ENCODE measurements at regions not wholly inside any gene's neighbourhood (a gene's known extent, or its start where the extent isn't known, plus 50 kb on each side); places are given as distances from the start of the nearest gene placed in this dataset.

DNA sequence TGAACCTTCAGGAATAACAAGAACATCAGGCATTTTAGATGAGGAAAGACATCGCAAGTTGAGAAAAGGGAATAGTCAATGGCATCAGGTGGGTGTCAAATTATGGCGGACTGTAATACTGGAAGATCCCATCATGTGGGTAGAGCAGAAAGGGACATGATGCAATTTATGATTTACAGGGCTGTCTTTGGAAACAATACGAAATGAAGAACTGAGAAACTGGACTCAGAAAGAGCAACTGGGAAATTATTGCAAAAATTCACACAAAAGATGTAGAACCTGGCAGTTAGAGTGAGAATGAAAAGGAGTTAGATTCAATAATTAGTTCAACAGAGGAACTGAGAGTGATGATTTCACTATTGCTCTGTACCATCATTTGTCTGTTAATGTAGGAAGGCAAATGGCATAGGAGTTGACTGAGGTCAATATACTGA lies 1635.0 kb upstream of the ACVR2A start:
- DNase-seq (ENCODE audit: low read depth, low spot score): no peak

DNA sequence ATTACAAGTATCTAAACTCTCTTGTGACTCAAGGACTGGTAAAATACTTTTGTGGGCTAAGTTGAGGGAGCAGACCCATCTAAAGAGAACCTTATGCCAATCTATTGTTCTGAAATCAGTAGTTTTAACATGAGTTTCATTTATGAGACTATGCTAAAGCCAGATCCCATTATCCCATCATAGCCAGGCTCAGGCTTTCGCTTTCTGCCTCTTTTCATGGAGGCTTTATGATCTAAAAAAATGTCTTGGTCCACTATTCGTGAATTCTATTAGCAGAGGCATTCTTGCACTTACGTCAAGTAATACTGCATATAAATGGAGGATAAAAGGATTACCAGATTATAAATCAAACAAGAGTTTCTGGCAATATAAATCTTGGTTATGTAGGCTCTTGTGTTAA lies 1636.9 kb upstream of the ACVR2A start:
- DNase-seq (ENCODE audit: low read depth, low spot score): no peak

DNA sequence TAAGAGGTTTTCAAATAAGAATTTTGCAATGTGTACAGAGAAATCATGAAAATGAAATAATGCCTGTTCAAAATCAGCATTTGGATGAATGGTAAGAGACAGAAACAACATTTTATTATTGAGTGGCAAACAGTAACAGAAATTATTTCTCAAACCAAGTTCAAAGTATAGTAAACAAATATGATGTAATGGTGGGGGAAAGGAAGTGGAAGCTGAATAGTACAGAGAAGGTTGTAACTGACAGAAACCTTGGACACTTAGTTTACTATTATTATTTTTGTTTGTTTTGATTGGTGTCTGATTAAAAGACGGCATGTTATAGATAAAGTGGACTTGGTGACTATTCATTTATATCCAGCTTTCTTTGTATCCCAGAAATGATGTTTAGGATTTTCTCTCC lies 1637.4 kb upstream of the ACVR2A start:
- no peak for DNase-seq (ENCODE audit: low read depth, low spot score)

DNA sequence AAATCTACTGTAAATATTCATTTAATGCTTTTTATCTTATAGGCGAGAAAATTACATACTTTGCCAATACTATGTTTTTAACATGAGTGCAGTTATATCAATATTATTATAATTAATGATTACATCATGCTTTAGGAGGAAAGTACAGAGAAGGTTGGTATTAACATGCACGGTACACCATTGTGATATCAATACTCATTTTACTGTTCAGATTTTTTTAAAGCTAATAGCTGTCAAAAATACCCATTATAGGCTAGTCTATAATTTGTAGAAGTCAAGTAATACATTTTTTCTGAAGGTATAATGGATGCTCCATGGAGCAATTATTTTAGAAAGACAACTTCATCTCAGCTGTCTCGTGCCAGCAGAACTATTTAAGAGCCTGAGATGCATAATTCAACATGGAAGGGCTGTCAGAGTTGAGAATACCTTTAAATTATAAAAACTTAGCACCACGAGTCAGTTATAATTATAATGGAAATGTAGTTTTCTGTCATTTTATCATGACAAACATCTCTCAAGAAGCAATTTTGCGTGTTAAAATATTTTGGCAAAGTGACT lies 1641.7 kb upstream of the ACVR2A start:
- no peak for DNase-seq (ENCODE audit: low read depth, low spot score)

DNA sequence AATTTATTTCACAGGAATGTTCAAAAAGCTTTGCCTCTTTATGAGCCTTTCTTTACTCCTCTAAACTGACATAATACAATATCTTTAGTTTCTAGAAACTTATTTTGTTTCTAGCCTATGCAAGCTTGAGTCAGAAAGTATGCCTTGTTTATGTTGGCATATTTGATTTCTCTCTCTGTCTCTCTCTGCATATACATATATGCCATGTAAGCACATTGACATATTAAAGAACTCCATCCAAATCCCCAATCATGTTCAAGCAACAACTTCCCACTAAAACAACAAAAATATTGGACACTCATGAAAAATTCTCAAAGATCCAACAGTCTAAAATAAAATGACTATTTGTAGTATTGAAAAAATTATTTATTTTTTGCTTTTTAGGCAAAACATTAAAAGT lies 1651.2 kb upstream of the ACVR2A start:
- DNase-seq (ENCODE audit: low read depth, low spot score): no peak

DNA sequence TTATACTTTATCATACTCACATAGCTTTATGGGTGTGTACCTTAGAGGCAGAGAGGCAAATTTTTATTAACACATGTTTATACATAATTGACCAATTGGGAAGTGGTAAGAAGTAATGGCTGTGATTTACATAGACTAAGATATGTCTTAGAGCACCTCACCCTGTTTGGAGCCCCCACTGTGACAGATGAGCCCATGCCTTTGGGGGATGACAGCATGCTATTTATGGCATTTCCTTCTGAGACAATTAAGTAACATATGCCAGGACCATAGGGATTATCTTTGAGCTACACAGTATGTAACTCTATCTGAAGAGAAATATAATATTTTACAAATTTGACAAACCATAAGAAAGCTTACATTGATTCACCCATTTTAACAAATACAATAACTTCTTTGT lies 1655.3 kb upstream of the ACVR2A start:
- DNase-seq (ENCODE audit: low read depth, low spot score): no peak

DNA sequence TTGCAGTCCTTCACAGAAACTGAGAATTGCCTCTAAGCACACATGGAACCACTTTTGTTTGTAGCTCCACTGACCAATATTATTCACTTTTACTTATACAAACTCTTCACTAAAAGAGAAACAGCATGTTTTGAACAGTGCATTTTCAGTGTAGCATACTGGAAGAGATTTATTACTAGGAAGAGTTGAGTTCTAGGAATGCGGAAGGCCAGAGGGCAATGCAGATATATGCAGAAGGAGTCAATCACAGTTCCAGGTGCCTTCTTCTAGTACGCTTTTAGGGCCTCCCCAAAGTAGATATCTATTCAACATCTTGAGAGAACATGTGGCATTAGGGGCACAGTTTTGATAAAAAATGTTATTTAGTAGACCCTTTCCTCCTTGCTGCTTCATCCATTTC lies 1654.0 kb upstream of the ZEB2 start:
- no peak for DNase-seq (ENCODE audit: low read depth, low spot score)

DNA sequence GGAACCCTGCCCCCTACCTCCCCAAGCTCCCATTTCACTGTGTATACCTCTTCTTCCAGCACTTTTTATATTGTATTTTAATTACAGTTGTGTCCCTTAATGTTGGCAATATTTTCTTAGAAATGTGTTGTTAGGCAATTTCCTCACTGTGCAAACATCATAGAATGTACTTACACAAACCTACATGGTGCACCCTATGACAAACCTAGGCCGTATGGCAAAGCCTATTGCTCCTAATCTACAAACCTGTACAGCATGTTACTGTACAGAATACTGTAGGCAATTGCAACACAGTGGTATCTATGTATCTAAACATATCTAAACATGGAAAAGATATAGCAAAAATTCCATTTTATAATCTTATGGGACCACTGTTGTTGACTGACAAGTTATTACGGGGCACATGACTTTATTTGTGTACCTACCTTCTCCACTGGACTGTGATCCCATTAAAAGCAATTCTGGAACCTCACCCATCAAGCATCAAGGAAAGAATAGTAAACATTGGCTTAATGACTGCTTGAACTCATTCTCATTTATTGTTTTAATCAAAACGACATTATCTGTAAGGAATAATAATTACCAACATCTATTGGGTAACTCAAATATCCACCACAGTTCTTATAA lies 1641.5 kb upstream of the ZEB2 start:
- no peak for DNase-seq (ENCODE audit: low read depth, low spot score)

DNA sequence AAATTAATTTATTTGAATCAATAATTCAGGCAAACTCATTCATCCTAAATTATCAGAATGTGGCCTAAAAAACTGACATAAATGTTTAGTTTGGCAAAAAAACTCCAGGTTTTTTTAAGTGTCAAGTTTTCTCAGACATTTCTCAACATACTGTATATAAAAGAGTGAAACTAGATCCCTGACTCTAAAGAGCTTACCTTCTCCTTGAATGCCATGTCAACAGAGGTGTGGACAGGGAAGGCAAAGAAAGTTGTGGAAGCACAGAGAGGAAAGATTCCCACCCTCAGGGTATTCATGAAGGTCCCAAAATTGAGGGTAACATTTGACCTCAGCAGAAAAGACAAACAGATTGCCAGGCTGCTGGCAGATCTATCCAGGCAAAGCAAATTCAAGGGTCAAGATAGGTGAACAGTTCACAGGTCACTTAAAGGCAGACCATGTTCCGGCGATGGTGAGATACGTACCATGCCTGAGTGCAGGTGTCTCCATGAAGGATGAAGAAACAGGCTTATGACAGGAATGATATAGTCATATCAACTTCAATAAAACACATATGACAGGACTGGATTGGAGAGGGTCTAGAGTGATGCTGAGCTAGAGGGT lies 1638.3 kb upstream of the ZEB2 start:
- DNase-seq (ENCODE audit: low read depth, low spot score): no peak

DNA sequence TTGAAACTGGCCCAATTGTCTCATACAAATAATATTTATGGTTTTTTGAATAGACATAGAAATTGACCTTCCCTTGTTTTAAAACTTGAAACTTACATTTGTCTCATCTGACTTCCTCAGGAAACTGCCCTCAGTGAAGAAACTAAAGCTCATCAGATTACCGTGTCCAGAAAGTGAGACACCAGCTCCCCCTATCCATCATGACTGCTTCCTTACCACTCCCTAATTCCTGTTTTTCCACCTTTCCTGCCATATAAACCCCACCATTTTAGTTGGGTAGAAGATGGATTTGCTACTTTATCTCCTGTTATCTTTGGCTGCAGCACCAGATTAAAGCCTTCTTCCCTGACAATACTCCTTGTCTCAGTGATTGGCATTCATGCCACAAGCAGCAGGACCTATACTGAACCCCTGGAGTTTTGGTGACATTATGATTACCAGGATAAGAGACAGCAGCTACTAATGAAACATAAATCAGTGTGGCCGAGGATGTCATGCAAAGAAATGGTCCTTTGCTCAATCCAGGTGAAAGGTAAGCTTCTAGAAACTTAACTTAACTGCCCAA lies 1627.6 kb upstream of the ZEB2 start:
- DNase-seq (ENCODE audit: low read depth, low spot score): no peak

DNA sequence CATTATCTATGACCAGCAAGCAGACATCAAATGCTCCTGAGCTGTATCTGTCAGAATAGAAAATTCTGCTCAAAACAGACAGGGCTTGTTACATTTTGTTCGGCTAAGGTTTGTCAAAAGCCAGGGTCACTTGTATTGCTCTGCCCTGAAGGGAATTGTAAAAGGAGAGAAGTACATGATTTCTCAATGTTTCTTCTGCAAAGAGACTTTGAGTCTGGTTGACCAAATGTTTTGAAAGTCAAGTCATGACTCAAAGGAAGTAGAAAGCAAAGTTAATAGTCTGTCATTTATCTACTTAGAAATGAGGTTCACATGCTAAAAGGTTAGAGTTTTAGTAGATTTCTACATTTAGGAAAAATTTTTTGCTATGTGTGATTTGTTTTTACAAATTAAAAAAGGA lies 1624.1 kb upstream of the ZEB2 start:
- DNase-seq (ENCODE audit: low read depth, low spot score): no peak

DNA sequence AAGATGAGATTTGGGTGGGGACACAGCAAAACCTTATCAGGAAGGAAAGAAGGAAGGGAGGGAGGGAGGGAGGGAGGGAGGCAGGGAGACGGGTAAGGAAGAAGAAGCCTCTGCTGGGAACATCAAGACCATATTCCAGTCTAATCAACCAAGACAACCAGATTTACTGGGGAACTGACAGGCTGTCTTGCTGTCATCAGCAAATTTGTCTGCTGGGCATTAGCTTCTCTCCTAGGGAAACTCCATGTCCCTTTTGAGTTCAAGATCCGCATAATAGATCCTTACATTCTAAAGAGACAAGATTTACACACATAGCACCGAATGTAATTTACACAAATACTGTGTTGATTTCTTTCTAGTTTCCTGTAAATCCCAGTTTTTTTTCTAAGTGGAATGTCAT lies 1618.9 kb upstream of the ZEB2 start:
- DNase-seq (ENCODE audit: low read depth, low spot score): no peak

DNA sequence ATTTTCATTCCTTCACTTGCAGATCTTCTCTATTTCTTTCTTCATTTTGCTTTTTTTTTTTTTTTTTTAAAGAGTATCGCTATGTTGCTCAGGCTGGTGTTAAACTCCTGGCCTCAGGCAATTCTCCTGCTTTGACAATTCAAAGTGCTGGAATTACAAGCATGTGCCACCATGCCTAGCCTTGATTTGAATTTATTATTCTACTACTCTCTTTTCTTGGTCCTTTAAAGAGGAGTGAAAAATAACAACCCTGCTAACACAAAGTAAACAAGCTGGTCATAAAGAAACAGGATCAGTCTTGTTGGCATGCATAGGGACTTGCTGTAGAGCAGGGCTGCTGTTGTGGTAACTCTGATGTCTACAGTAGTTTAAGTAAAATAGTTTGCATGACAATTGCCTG lies 1615.3 kb upstream of the ZEB2 start:
- no peak for DNase-seq (ENCODE audit: low read depth, low spot score)

DNA sequence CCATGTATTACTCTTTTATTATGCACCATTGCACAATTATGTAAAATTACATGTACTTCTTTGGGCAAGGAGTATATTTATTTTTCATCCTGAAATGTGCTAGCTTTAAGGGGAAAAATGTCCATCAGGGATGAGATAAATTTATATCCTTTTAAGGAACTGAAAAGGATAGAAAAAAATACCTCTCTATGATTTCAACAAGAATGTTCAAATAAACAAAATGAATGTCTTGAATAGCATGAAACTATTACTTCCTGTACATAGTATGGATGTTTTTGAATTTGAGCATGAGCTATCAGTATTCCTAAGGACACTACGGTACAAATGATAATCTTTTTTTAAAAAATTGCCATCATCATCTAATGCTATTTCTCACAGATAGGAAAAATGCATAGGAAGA lies 1611.9 kb upstream of the ZEB2 start:
- DNase-seq (ENCODE audit: low read depth, low spot score): no peak

DNA sequence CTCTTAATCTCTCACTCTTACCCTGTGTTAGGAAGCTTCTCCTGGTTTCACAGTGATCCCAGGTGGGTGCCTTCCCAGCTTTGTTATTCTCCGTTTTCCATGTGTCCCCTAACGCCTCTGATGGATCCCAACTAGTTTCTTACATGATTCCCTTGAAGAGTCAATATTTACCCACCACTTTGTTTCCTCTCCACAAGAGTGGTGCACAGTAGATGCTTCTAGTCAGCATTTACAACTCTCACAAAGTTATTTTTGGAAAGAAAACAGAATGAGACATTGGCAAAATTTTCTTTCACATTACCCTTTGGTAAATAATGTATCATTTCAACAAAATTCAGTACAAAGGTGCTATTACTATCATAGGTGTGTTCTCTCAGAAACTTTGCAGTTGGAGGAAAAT lies 1611.1 kb upstream of the ZEB2 start:
- no peak for DNase-seq (ENCODE audit: low read depth, low spot score)

DNA sequence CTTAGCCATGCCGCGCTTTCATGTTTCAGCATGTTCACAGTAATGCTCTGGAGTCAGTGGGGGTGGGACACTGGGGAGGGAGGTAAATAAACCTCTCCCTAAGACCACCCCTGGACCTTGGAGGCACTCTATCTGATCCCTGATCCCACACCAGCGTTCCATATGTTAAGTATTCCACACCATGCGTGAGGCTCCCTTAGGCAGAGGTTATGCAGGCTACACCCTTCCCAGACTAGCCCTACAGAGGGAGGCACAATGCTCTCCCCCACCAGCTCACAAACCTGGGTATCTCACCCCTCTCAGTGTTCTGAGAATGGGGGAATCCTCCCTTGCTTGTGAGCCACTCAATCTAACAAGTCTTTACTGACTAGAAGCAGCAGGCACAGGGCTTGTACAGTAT lies 1610.4 kb upstream of the ZEB2 start:
- no peak for DNase-seq (ENCODE audit: low read depth, low spot score)

DNA sequence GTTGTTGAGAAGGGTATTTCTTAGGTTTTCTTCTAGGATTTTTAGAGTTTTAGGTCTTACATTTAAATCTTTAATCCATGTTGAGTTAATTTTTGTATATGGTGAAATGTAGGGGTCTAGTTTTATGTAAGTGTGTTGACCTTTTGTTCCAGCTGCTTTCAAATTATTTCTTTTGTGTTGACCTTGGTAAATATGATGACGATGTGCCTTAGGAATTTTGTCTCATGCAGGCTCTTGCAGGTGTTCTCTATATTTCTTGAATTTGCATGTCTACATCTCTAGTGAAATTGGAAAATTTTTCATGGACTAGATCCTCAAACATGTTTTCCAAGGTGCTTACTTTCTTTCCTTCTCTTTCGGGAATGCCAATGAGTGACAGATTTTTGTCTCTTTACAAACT lies 1609.3 kb upstream of the ZEB2 start:
- DNase-seq (ENCODE audit: low read depth, low spot score): no peak

DNA sequence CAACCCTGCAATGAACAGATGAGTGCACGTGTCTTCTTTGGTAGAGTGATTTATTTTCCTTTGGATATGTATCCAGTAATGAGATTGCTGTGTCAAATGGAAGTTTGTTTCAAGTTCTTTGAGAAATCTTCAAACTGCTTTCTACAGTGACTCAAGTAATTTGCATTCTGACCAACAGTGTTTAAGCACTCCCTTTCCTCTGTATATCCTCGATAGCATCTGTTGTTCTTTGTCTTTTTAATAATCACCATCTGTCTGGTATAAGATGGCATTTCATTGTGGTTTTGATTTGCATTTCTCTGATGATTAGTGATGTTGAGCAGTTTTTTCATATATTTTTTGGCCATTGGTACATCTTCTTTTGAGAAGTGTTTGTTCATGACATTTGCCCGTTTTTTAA lies 1608.3 kb upstream of the ZEB2 start:
- DNase-seq (ENCODE audit: low read depth, low spot score): no peak

DNA sequence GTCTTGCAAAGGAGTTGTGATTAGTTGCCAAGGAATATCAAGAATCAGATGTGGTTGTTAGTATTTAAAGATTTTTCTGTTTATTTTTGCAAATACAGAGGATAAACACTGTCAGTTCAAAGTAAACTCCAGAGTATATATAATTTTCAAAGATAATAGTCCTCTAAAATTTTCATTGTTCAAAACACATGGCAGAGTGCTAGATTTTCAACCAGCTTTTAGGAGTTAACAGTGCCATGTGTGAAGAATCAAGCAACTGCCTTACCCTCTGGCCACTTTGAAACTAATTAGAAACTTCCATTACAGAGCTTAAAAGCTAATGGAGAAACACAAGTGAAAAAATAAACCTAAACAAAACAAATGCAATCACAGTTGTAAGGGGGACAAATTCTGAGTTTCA lies 1605.6 kb upstream of the ZEB2 start:
- DNase-seq (ENCODE audit: low read depth, low spot score): no peak

DNA sequence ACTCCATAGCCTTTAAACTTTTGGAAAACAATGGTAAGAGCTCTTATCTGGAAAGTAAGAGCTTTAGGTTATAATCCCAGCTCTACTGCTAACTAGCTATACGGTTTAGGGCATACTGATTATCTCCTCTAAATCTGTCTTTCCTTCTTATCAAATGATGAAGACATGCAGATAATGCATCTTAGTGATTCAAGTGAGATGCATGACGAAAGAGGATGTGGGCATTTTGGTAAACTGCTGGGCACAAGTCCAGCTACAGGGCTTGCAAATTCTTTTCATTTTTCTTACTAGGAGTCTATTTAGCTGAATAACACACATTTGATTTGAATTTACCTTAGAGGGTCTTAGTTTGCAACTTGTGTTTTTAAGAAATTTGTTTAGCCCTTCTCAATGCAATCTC lies 1604.8 kb upstream of the ZEB2 start:
- DNase-seq (ENCODE audit: low read depth, low spot score): no peak

DNA sequence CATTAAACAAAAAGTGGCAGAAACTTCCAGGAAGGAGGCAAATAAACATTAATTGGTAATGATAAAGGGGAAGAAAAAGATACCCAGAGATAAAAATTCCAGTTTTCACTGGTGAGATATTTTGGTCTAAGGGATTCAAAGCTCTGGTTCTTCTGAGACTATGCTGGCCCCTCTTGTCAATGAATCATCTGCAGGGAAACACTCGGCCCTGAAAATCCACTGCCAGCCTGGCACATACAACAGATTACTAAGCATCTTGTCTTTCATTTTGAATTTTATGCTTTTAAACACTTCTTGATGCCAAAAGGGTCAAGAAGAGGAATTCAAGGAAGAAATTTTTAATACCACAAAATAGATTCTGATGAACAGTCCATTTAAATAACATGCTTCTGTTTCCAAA lies 1603.8 kb upstream of the ZEB2 start:
- no peak for DNase-seq (ENCODE audit: low read depth, low spot score)

DNA sequence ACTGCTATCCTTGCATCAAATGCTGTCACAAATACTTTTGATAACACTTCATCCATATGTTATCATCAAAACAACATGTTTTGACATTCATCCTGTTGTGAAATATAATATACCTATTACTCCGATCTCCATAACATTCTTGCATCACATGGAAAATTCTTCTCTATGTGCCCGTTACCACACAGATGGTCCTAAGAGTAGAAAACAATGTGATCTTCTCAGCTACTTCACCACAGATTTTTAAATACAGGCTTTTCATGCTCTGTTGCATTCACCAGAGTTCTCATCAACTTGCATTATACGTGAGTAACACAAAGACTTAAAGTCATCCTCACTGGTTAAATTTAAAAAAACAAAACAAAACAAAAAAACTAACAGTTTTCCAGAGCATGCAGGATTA lies 1603.3 kb upstream of the ZEB2 start:
- DNase-seq (ENCODE audit: low read depth, low spot score): no peak

DNA sequence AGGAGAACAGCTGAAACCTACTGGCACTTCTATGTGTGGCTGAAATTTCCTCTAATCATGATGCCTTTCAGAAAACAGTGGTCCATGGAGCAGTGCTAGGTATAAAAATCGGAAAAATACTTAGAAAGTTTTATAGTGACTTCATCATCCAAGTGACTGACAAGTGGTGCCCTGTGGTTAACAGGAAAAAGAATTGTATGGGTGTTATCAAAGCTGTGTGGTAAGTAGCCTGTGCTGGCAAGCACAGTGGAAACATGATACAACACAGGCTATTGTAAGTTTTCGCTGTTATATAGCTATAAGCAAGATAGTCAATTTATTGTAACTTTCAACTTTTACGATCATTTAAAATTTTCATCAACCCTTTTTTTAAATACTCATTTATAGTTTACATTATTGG lies 1599.7 kb upstream of the ZEB2 start:
- DNase-seq (ENCODE audit: low read depth, low spot score): no peak
